ENCODE measurements at regions not wholly inside any gene's neighbourhood (a gene's known extent, or its start where the extent isn't known, plus 50 kb on each side); places are given as distances from the start of the nearest gene placed in this dataset.

DNA sequence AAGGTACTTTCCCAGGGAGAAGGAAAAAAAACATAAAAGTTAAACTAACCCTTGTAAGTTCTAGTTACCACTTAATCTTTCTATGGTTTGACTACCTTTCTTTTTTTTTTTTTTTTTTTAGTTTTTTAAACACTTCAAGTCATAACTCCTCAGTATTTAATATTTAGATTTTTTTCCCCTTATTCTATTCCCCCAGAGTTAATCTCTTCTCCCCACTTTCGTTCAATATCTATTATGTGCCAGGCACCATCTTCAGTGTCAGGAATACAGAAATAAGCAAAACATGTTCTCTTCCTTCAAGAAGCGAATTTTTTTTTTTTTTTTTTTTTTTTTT is 62.0 kb upstream of the LOC128125822 start:
- TF ChIP-seq CTCF (conservative IDR thresholded peaks at IDR 0.05) (no peak), EZH2 (IDR thresholded peaks at IDR 0.05; ENCODE audit: low read depth) (no peak)
